ENCODE measurements at regions not wholly inside any gene's neighbourhood (a gene's known extent, or its start where the extent isn't known, plus 50 kb on each side); places are given as distances from the start of the nearest gene placed in this dataset.

DNA sequence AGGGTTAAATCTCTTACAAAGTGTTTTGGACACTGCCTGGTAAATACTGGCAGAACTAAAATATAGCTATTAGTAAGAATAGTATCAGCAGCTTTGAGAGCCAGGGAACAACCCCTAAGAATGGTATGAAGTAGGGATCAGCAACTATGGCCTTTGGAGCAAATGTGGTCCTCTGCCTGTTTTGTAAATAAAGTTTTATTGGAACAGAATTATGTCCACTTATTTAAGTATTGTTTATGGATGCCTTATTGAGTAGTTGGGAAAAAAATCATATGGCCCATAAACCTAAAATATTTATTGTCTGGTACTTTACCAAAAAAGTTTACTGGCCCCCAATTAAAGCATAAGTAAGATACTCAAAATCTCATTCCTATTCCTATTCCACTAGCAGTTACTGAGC, 182.2 kb downstream of the PALM2AKAP2 start:
- H3K27ac ChIP-seq, result no peak overlapping the region
- no peak for TF ChIP-seq ZFX (IDR thresholded peaks at IDR 0.05)
- TF ChIP-seq, protein P1, sequence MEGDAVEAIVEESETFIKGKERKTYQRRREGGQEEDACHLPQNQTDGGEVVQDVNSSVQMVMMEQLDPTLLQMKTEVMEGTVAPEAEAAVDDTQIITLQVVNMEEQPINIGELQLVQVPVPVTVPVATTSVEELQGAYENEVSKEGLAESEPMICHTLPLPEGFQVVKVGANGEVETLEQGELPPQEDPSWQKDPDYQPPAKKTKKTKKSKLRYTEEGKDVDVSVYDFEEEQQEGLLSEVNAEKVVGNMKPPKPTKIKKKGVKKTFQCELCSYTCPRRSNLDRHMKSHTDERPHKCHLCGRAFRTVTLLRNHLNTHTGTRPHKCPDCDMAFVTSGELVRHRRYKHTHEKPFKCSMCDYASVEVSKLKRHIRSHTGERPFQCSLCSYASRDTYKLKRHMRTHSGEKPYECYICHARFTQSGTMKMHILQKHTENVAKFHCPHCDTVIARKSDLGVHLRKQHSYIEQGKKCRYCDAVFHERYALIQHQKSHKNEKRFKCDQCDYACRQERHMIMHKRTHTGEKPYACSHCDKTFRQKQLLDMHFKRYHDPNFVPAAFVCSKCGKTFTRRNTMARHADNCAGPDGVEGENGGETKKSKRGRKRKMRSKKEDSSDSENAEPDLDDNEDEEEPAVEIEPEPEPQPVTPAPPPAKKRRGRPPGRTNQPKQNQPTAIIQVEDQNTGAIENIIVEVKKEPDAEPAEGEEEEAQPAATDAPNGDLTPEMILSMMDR (conservative IDR thresholded peaks at IDR 0.05), result no peak

GRCh38 chr9:109963079-109963478, 183.1 kb downstream of the PALM2AKAP2 start:
- TF ChIP-seq, protein P1 (conservative IDR thresholded peaks at IDR 0.05), result no peak
- no peak for TF ChIP-seq ZFX (IDR thresholded peaks at IDR 0.05)
- H3K27ac ChIP-seq, result no peak overlapping the region; the same call in 1 of the 2 replicates

DNA sequence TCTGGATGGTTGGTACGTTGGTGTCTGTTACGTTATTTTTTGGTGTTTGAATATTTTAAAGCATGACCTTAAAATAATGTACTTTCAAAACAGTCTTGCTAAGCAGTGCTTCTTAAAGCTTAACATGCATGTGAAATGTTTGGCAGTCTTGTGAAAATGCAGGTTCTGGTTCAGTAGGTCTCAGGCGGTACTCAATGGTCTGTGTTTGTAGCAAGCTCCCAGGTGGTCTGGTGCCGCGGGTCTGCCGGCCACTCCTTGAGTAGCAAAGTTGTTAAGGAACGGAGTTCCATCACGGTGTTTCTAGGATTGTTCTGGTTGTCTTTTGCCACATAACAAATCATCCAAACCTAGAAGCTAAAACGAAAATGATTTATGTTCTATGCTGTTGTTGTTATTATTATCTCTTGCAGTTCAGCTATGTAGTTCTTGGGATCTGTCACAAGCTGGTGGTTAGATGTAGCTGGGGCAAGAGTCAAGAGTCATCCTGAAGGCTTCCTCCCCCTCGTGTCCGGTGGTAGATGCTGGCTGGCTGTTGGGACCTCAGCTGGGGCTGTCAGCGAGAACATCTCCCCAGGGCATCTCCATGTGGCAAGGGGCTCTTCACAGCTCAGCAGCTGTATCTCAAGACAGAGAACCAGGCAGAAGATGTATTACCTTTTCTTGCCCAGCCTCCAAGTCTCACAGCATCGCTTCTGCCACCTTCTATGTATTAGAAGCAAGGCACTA, 186.8 kb downstream of the PALM2AKAP2 start:
- no peak overlapping the region for H3K27ac ChIP-seq
- TF ChIP-seq, protein P1 (conservative IDR thresholded peaks at IDR 0.05), result no peak
- TF ChIP-seq ZFX (IDR thresholded peaks at IDR 0.05), result no peak

- TF ChIP-seq, protein P1 (conservative IDR thresholded peaks at IDR 0.05), result no peak
- no peak for TF ChIP-seq ZFX (IDR thresholded peaks at IDR 0.05)
- no peak overlapping the region for H3K27ac ChIP-seq
Observed at GRCh38 chr9:109967651-109968642, 187.9 kb downstream of the PALM2AKAP2 start.

- no peak overlapping the region for H3K27ac ChIP-seq
Observed at GRCh38 chr9:109969011-109969410, 189.0 kb downstream of the PALM2AKAP2 start.

DNA sequence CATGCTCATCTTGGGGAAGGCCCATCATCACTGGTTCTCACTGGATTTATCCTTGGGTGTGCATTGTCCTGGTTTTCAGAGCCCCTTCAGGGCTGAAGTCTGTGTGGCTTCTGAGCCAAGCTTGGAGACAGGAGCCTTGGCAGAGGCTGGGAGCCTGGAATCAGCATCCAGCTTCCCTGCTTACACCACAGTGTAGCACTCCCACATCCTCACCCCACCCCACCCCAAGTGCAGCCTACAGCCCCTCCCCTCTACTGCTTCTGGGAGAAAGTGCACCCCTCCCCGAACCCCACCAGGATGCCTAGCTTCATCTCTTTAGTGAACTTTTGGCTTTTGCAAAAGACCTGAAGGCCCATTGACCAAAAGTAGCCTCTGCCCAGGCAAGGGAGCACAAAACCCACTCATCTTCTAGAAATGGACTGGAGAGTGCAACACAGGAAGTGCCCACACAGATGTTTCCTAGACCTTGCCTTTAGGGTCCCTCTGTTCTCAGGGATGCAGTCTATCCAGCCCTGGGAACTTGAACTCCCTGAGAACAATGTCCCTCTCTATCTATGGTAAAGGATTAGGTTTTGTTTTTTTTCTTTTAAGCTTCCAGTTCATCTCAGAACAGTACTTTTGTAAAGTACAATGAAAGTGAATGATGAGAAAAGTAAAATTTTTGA, 189.7 kb downstream of the PALM2AKAP2 start:
- H3K27ac ChIP-seq, result no peak overlapping the region
- TF ChIP-seq, protein P1 (conservative IDR thresholded peaks at IDR 0.05), result no peak
- no peak for TF ChIP-seq ZFX (IDR thresholded peaks at IDR 0.05)

More at GRCh38 chr9:109969011-109969410, 189.0 kb downstream of the PALM2AKAP2 start:
- TF ChIP-seq ZFX (IDR thresholded peaks at IDR 0.05), result no peak
- TF ChIP-seq, protein P1 (conservative IDR thresholded peaks at IDR 0.05), result no peak; the same call in 1 of the 2 replicates
